ENCODE measurements at regions not wholly inside any gene's neighbourhood (a gene's known extent, or its start where the extent isn't known, plus 50 kb on each side); places are given as distances from the start of the nearest gene placed in this dataset.

DNA sequence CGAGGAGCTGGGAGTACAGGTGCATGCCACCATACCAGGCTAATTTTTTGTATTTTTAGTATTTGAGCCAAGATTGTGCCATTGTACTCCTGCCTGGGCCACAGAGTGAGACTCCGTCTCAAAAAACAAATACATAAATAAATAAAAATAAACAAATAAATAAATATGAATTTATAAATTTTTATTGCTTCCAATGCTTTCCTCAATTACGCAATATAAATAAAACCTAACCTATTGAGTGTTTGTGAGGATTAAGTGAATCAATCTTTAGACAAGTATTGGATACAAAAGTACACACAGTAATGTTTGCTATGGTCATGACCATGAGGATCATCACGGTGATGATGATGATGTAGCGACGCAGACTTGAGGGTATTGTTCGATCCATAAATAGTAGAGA is 257.4 kb downstream of the ASXL3 start:
- no peak for TF ChIP-seq EZH2 (IDR thresholded peaks at IDR 0.05; ENCODE audit: insufficient read depth, poor library complexity, severe bottlenecking)
- no peak for TF ChIP-seq EZH2phosphoT487 (IDR thresholded peaks at IDR 0.05; ENCODE audit: insufficient read depth, low read depth)
